Hepatocyte (in vitro differentiated cells): ENCODE measurements at regions not wholly inside any gene's neighbourhood (a gene's known extent, or its start where the extent isn't known, plus 50 kb on each side); places are given as distances from the start of the nearest gene placed in this dataset.

Experiments used
- EZH2 ChIP-seq: fragments of 200-600 bp; sonication (generic); IDR thresholded peaks from 2 replicates; pipeline ENCODE4 v1.6.1; 2016; ENCODE audit warnings: antibody characterized with exemption, mild to moderate bottlenecking, borderline replicate concordance
- TF ChIP-seq, protein P1 (sequence below): fragments of 200-600 bp; sonication (generic); IDR thresholded peaks from 2 replicates; pipeline ENCODE4 v1.5.1; 2016; ENCODE audit warnings: antibody characterized with exemption, mild to moderate bottlenecking; ENCODE audit not compliant: poor library complexity

DNA sequence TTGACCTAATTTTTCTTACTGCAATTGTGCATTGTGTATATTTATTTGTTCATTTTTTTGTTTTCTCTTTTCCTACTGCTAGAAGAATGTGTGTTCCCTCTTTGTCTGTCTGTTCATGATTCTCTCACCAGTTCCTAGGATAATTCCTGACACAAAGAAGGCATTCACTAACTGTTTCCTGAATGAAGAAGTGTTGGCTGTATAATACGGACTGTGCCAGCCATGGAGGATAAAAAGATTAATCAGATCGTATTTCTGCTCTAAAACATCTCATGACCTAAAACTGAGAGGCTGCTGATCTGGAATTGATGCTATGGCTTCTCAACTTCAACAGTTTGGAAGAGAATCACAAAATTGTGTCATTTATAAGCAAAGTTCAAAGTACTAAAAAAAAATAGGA, 563.1 kb upstream of the FRG1 start:
- TF ChIP-seq, protein P1, sequence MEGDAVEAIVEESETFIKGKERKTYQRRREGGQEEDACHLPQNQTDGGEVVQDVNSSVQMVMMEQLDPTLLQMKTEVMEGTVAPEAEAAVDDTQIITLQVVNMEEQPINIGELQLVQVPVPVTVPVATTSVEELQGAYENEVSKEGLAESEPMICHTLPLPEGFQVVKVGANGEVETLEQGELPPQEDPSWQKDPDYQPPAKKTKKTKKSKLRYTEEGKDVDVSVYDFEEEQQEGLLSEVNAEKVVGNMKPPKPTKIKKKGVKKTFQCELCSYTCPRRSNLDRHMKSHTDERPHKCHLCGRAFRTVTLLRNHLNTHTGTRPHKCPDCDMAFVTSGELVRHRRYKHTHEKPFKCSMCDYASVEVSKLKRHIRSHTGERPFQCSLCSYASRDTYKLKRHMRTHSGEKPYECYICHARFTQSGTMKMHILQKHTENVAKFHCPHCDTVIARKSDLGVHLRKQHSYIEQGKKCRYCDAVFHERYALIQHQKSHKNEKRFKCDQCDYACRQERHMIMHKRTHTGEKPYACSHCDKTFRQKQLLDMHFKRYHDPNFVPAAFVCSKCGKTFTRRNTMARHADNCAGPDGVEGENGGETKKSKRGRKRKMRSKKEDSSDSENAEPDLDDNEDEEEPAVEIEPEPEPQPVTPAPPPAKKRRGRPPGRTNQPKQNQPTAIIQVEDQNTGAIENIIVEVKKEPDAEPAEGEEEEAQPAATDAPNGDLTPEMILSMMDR = no peak
- TF ChIP-seq EZH2 = no peak
